Ovary (tissue), 7 donors: ENCODE measurements at regions not wholly inside any gene's neighbourhood (a gene's known extent, or its start where the extent isn't known, plus 50 kb on each side); places are given as distances from the start of the nearest gene placed in this dataset.

Experiments used
- DNase-seq, 5 donors: peaks; one replicate each; pipeline ENCODE4 v3.0.0-alpha.2; 2019 to 2020
- H3K27ac ChIP-seq, 2 donors: fragments of 200-600 bp; one replicate each; pipeline versions ENCODE4 v1.5.1 to v1.8.0; 2019 to 2022
- H3K27me3 ChIP-seq: fragments of 200-600 bp; one replicate; pipeline ENCODE4 v1.8.0; 2022
- H3K36me3 ChIP-seq: fragments of 200-600 bp; sonication (generic); one replicate; pipeline ENCODE4 v1.5.1; 2019
- H3K4me1 ChIP-seq: one replicate; pipeline ENCODE4 v1.8.1; 2013; ENCODE audit warnings: mild to moderate bottlenecking, moderate library complexity; ENCODE audit not compliant: insufficient read depth
- H3K4me3 ChIP-seq: fragments of 200-600 bp; sonication (generic); one replicate; pipeline ENCODE4 v1.5.1; 2017
- H3K9me3 ChIP-seq, 2 donors: fragments of 200-600 bp in 1 of 2; sonication (generic) in 1 of 2; one replicate each; pipeline versions ENCODE4 v1.5.1 to v1.8.1; 2013 to 2019; ENCODE audit warnings: mild to moderate bottlenecking in 1 of 2, moderate library complexity in 1 of 2
- EP300 ChIP-seq: sonication (generic); formaldehyde crosslinking; IDR thresholded peaks from one replicate; pipeline ENCODE4 v1.6.1; 2017; ENCODE audit warnings: antibody characterized with exemption
- POLR2A ChIP-seq: fragments of 450-650 bp; IDR thresholded peaks from one replicate; pipeline ENCODE4 v1.6.1; 2017; ENCODE audit warnings: antibody characterized with exemption, mild to moderate bottlenecking, moderate library complexity
- WGBS, 3 donors: extraction: QIAGEN DNeasy Blood & Tissue Kit in 1 of 3; methylation state at CpG; one replicate each; pipeline versions ENCODE4 v1.1.5 to v1.1.7; 2013 to 2017; 5-methylcytosine and 5-hydroxymethylcytosine counted together
- intact Hi-C, 4 donors: fragments of 100-400 bp; cut with DNase I; formaldehyde crosslinking; loops; one replicate each; pipeline versions ENCODE4 v1.11.0 to v1.15.1; 2022 to 2023
- TF ChIP-seq, protein P1 (sequence below), 3 donors: fragments of 450-650 bp in 2 of 3; fragments of 200-600 bp in 1 of 3; IDR thresholded peaks; one replicate each; pipeline versions ENCODE4 v1.5.1 to v1.8.0; 2016 to 2022; ENCODE audit warnings: antibody characterized with exemption in 3 of 3, mild to moderate bottlenecking in 1 of 3
- donor health status: DM: no; HTN: no; CAD: no; lungs with moderate emphysema.
- donor health status: DM: no; HTN: no; CAD: no.
- donor health status: Bipolar disorder and iron deficiency.
- donor health status: DM: no; HTN: no; CAD: no.
- donor health status: DM: yes; HTN: yes; CAD: no.

DNA sequence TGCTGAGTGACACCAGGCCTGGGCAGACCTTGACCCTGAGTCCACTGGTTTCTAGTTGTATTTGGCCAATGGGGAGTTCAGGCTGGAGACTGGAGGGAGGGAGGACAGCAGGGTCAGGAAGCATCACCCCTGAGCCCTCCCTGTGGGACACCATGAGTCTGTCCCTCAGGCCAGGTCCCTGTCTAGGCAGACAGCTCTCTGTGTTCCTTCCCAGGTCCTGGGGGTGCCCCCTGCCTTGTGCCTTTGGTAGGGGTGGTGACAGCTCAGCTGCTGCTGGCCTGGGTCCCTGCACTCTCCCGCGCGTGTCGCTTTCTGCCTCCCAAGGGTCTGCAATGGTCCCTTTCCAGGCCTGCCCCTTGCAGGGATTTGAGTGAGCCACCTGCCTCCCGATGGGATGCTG is 125.5 kb downstream of the OLFM1 start:
- Histone ChIP-seq H3K4me3 (no peak overlapping the region), H3K4me1 (peaks cover 10% of the 10 kb centered on the region), H3K9me3 (peaks cover 0 to 8% of the 10 kb centered on the region in 2 donors), H3K27me3 (no peaks in the 10 kb centered on the region), H3K27ac (no peak overlapping the region), H3K36me3 (no peaks in the 10 kb centered on the region)
- intact Hi-C loops, result loop anchor here in 1 of 4 donors (10.0 kb wide), 1 partner anchor 58 kb away; no protein-coding TSS in a partner anchor
- no peak for DNase-seq
- TF ChIP-seq POLR2A (no peak), EP300 (no peak)
- TF ChIP-seq, protein P1, sequence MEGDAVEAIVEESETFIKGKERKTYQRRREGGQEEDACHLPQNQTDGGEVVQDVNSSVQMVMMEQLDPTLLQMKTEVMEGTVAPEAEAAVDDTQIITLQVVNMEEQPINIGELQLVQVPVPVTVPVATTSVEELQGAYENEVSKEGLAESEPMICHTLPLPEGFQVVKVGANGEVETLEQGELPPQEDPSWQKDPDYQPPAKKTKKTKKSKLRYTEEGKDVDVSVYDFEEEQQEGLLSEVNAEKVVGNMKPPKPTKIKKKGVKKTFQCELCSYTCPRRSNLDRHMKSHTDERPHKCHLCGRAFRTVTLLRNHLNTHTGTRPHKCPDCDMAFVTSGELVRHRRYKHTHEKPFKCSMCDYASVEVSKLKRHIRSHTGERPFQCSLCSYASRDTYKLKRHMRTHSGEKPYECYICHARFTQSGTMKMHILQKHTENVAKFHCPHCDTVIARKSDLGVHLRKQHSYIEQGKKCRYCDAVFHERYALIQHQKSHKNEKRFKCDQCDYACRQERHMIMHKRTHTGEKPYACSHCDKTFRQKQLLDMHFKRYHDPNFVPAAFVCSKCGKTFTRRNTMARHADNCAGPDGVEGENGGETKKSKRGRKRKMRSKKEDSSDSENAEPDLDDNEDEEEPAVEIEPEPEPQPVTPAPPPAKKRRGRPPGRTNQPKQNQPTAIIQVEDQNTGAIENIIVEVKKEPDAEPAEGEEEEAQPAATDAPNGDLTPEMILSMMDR (IDR thresholded peaks at IDR 0.05), result no peak
- 88 to 91% (median 90%) methylated on average over 5 of the region's 5 CpGs for WGBS, 3 donors

DNA sequence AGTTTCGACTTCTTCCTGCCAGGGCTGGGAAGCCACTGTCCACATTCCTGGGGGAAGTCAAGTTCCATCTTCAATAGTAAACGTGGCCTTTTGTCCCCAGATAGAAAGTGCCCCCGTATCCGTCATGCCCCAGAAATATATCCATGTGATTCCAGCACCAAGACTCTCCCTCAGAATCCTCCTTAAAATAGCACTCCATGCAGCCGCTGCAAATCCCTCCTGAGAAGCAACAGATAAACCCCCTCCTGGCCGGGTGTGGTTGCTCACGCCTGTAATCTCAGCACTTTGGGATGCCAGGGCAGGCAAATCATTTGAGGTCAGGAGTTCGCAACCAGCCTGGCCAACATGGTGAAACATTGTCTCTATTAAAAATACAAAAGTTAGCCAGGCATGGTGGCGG is 126.1 kb downstream of the OLFM1 start:
- 70 to 76% (median 73%) methylated on average over 9 of the region's 9 CpGs for WGBS, 3 donors
- Histone ChIP-seq H3K36me3 (no peaks in the 10 kb centered on the region), H3K27me3 (no peaks in the 10 kb centered on the region), H3K27ac (no peak overlapping the region), H3K4me1 (peaks cover 10% of the 10 kb centered on the region), H3K9me3 (peaks cover 0 to 8% of the 10 kb centered on the region in 2 donors), H3K4me3 (no peak overlapping the region)
- no peak for DNase-seq
- intact Hi-C loops, result loop anchor here in 1 of 4 donors (10.0 kb wide), 1 partner anchor 59 kb away; no protein-coding TSS in a partner anchor
- TF ChIP-seq, protein P1 (IDR thresholded peaks at IDR 0.05), result no peak
- TF ChIP-seq POLR2A (no peak), EP300 (no peak)

DNA sequence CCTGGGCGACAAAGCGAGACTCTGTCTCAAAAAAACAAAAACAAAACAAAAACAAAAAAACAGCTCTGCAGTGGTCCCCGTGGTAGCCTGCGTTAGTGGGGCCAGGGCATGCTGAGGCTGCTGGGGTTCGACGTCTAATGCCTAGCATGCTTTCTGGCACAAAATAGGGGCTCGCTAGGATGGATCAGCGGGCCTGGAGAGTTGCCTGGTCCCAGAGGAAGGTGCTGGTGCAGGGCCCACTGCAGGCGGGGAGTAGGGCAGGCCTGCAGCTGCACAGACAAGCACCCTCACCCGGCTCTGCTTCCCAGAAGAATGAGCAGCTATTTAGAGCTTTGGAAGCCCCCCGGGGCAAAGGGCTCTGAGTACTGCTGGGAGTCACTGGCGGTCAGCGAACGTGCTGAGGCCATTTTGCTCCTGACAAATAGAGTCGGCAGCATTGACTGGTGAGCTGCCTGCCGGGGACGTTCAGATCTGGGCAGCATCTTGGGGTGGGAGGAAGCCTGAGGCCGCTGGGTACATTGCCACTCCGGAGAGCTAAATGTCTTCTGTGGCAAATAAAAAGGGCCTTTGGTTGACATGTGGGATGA is 126.7 kb downstream of the OLFM1 start:
- Histone ChIP-seq H3K4me3 (no peak overlapping the region), H3K27me3 (no peaks in the 10 kb centered on the region), H3K9me3 (peaks cover 0 to 8% of the 10 kb centered on the region in 2 donors), H3K4me1 (peaks cover 10% of the 10 kb centered on the region), H3K27ac (no peak overlapping the region), H3K36me3 (no peaks in the 10 kb centered on the region)
- TF ChIP-seq POLR2A (no peak), EP300 (no peak)
- TF ChIP-seq, protein P1 (IDR thresholded peaks at IDR 0.05), result no peak
- intact Hi-C loops, result loop anchor here in 1 of 4 donors (10.0 kb wide), 1 partner anchor 59 kb away; no protein-coding TSS in a partner anchor
- 74 to 80% (median 79%) methylated on average over 19 of the region's 19 CpGs for WGBS, 3 donors
- DNase-seq, result no peak

DNA sequence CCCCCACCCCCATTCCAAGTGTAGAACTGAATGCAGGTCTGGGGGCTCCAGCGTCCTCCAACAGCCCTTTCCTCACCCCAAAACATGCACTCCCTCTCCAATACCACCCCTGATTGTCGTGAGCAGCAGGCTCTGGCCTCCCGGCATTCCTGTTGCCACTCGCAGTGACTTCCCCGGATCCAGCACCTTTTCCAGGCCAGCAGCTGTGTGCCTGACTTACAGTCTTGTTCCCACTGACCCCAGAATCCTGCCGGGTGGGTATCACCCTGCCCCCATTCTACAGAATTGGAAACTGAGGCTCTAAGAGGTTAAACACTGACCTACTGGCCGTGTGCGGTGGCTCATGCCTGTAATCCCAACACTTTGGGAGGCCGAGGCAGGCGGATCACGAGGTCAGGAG is 127.2 kb downstream of the OLFM1 start:
- Histone ChIP-seq H3K9me3 (peaks cover 0 to 8% of the 10 kb centered on the region in 2 donors), H3K4me1 (peaks cover 10% of the 10 kb centered on the region), H3K4me3 (no peak overlapping the region), H3K27ac (no peak overlapping the region), H3K27me3 (no peaks in the 10 kb centered on the region), H3K36me3 (no peaks in the 10 kb centered on the region)
- TF ChIP-seq, protein P1 (IDR thresholded peaks at IDR 0.05), result no peak
- no peak for TF ChIP-seq EP300
- TF ChIP-seq POLR2A, result no peak
- DNase-seq, result no peak
- 80 to 90% (median 88%) methylated on average over 11 of the region's 11 CpGs for WGBS, 3 donors
- intact Hi-C loops, result loop anchor here in 1 of 4 donors (10.0 kb wide), 1 partner anchor 60 kb away; no protein-coding TSS in a partner anchor
